CD4-positive, CD25-positive, alpha-beta regulatory T cell (primary cell): ENCODE measurements at regions not wholly inside any gene's neighbourhood (a gene's known extent, or its start where the extent isn't known, plus 50 kb on each side); places are given as distances from the start of the nearest gene placed in this dataset.

Experiments
- ATAC-seq, 2 donors: fragments of 150-1000 bp; cut with Tn5 transposase; one replicate each; pipeline ENCODE4 v1.10.0; 2021; ENCODE audit warnings: low read depth in 2 of 2, moderate number of reproducible peaks in 2 of 2, moderate library complexity in 1 of 2
- DNase-seq, 3 donors: peaks; one replicate each; pipeline versions ENCODE4 v3.0.0 to v3.0.0-alpha.2; 2012 to 2022; ENCODE audit warnings: mixed read lengths in 1 of 3
- H3K27ac ChIP-seq: one replicate; pipeline ENCODE4 v1.7.0; 2013; ENCODE audit warnings: mild to moderate bottlenecking, low read length; ENCODE audit not compliant: insufficient read depth, poor library complexity, severe bottlenecking
- H3K27me3 ChIP-seq: one replicate; pipeline ENCODE4 v1.7.0; 2013; ENCODE audit warnings: low read length; ENCODE audit not compliant: control insufficient read depth, insufficient read depth
- H3K36me3 ChIP-seq: one replicate; pipeline ENCODE4 v1.7.0; 2013; ENCODE audit warnings: mild to moderate bottlenecking, low read length, moderate library complexity; ENCODE audit not compliant: control insufficient read depth, insufficient read depth
- H3K4me1 ChIP-seq: 2 replicates; pipeline ENCODE4 v1.7.0; 2013; ENCODE audit warnings: mild to moderate bottlenecking, low read length; ENCODE audit not compliant: insufficient read depth, control insufficient read depth, poor library complexity, severe bottlenecking
- H3K4me3 ChIP-seq: one replicate; pipeline ENCODE4 v1.7.0; 2013; ENCODE audit warnings: low read depth, mild to moderate bottlenecking, low read length, moderate library complexity
- H3K9me3 ChIP-seq, 2 experiments: 1 replicate in 1 of 2; 2 replicates in 1 of 2; pipeline ENCODE4 v1.7.0; 2013; ENCODE audit warnings: low read length in 2 of 2, mild to moderate bottlenecking in 1 of 2, moderate library complexity in 1 of 2; ENCODE audit not compliant: control insufficient read depth in 2 of 2
- H3K27ac Mint-ChIP-seq, 3 donors: one replicate each; pipeline ENCODE4 v1.8.0; 2020 to 2022; ENCODE audit warnings: mild to moderate bottlenecking in 3 of 3, mixed read lengths in 3 of 3, moderate library complexity in 2 of 3
- H3K27me3 Mint-ChIP-seq: one replicate; pipeline ENCODE4 v1.8.0; 2022; ENCODE audit warnings: mild to moderate bottlenecking, mixed read lengths
- H3K36me3 Mint-ChIP-seq: one replicate; pipeline ENCODE4 v1.8.0; 2020; ENCODE audit warnings: mixed read lengths
- H3K4me1 Mint-ChIP-seq, 4 donors: one replicate each; pipeline ENCODE4 v1.8.0; 2020 to 2022; ENCODE audit warnings: mixed read lengths in 4 of 4, mild to moderate bottlenecking in 1 of 4
- H3K4me3 Mint-ChIP-seq, 4 donors: one replicate each; pipeline ENCODE4 v1.8.0; 2020 to 2022; ENCODE audit warnings: mild to moderate bottlenecking in 4 of 4, mixed read lengths in 4 of 4, moderate library complexity in 3 of 4
- H3K9me3 Mint-ChIP-seq, 7 donors: one replicate each; pipeline ENCODE4 v1.8.0; 2020 to 2022; ENCODE audit warnings: mixed read lengths in 7 of 7, mild to moderate bottlenecking in 3 of 7, moderate library complexity in 2 of 7

GRCh38 chr2:114066186-114066747 lies 176.4 kb downstream of the ACTR3 start:
- Histone ChIP-seq H3K4me1 (no peaks in the 10 kb centered on the region), H3K27ac (no peak overlapping the region), H3K36me3 (no peaks in the 10 kb centered on the region), H3K27me3 (peaks cover 2% of the 10 kb centered on the region), H3K4me3 (no peak overlapping the region), H3K9me3 (no peaks in the 10 kb centered on the region)
- no peak overlapping the region for H3K4me3 Mint-ChIP-seq
- no peaks in the 10 kb centered on the region for H3K4me1 Mint-ChIP-seq
- H3K27me3 Mint-ChIP-seq = peaks cover 4% of the 10 kb centered on the region
- DNase-seq (no peak), ATAC-seq (no peak)
- H3K36me3 Mint-ChIP-seq = no peaks in the 10 kb centered on the region
- no peak overlapping the region for H3K27ac Mint-ChIP-seq
- H3K9me3 Mint-ChIP-seq = peaks cover 0 to 7% (median 0%) of the 10 kb centered on the region in 7 donors

DNA sequence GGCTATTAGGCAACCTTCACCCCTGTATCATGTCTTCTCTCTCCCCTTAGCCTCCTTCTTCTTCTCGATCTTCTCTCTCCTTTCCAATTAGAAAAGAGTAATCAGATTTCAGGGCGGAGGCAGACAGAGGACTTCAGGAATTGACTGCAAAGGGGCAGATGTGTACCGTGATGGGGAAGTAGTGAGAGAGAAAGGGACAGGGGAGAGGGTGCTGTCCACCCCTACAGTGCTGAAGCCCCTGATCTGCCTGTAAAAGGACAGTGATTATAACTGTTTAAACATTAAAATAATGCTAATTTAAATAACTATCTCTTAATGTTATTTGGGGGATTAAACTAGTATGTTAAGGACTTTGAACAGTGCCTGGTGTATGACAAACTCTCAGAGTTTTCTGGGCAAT lies 178.5 kb downstream of the ACTR3 start:
- ATAC-seq = no peak
- Histone ChIP-seq H3K27ac (no peak overlapping the region), H3K9me3 (no peaks in the 10 kb centered on the region), H3K36me3 (no peaks in the 10 kb centered on the region), H3K4me3 (no peak overlapping the region), H3K4me1 (no peaks in the 10 kb centered on the region), H3K27me3 (peaks cover 2% of the 10 kb centered on the region)
- Mint-ChIP-seq H3K4me3 (no peak overlapping the region), H3K27ac (no peak overlapping the region), H3K36me3 (no peaks in the 10 kb centered on the region), H3K9me3 (peaks cover 0 to 4% (median 0%) of the 10 kb centered on the region in 7 donors), H3K4me1 (no peaks in the 10 kb centered on the region), H3K27me3 (peaks cover 10% of the 10 kb centered on the region)
- no peak for DNase-seq

DNA sequence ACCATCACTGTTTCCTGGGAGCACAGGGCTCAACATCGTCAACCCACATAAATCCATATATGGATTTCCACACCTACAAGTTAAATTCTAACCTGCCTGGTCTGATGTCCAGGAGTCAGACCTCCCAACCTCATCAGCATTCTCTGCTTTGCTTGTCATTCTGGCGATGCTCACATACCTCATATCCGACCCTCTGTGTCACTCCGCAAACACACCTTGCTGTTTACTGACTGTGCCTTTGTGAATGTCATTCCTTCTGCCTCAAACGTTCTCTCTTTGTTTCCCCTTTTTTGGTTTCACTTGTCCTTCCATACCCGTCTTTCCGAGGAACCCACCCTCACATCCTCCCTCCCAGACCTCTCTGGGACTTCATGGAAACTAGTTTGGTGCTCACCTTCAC lies 187.1 kb downstream of the ACTR3 start:
- Mint-ChIP-seq H3K27me3 (peaks cover 7% of the 10 kb centered on the region), H3K36me3 (no peaks in the 10 kb centered on the region), H3K4me3 (no peak overlapping the region)

DNA sequence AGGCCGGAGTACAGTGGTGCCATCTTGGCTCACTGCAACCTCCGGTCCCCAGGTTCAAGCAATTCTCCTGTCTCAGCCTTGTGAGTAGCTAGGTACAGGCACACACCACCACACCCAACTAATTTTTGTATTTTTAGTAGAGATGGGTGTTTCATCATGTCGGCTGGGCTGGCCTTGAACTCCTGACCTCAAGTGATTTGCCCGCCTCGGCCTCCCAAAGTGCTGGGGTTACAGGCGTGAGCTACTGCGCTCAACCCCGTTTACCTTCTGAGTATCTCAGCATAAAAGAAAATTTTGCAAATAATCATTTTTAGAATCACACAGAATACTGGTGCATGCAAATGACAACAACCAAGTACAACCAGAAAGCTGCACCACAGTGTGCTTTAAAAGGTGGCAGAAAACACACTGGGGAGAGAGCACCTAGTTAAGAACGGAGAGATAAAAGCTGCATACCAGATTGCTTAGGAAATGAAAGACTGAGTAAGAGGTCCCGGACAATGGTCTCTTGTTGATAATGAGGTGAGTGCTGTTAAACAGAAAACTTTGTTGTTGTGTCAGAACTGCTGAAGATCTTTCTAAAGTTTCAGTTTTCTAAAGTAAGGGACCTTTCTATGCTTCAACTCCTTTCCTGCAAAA lies 189.6 kb downstream of the ACTR3 start:
- H3K4me1 Mint-ChIP-seq = no peaks in the 10 kb centered on the region
- H3K4me1 ChIP-seq = no peaks in the 10 kb centered on the region
- H3K27me3 ChIP-seq = no peaks in the 10 kb centered on the region
- peak overlapping the region in 1 of 4 donors; percentile 4 for H3K4me3 Mint-ChIP-seq
- no peaks in the 10 kb centered on the region for H3K27me3 Mint-ChIP-seq
- H3K9me3 Mint-ChIP-seq = peaks cover 0 to 5% (median 0%) of the 10 kb centered on the region in 7 donors
- no peak for ATAC-seq
- no peak overlapping the region for H3K27ac Mint-ChIP-seq
- H3K36me3 ChIP-seq = no peaks in the 10 kb centered on the region
- no peaks in the 10 kb centered on the region for H3K9me3 ChIP-seq
- no peak for DNase-seq
- H3K4me3 ChIP-seq = no peak overlapping the region
- H3K27ac ChIP-seq = no peak overlapping the region
- H3K36me3 Mint-ChIP-seq = no peaks in the 10 kb centered on the region

More for the DNA sequence above, 187.1 kb downstream of the ACTR3 start:
- Histone ChIP-seq H3K27ac (no peak overlapping the region), H3K4me3 (no peak overlapping the region), H3K4me1 (no peaks in the 10 kb centered on the region), H3K27me3 (no peaks in the 10 kb centered on the region), H3K36me3 (no peaks in the 10 kb centered on the region), H3K9me3 (no peaks in the 10 kb centered on the region)
- Mint-ChIP-seq H3K4me1 (no peaks in the 10 kb centered on the region), H3K9me3 (peaks cover 0 to 5% (median 1%) of the 10 kb centered on the region in 7 donors), H3K27ac (no peak overlapping the region)
- no peak for DNase-seq
- no peak for ATAC-seq

DNA sequence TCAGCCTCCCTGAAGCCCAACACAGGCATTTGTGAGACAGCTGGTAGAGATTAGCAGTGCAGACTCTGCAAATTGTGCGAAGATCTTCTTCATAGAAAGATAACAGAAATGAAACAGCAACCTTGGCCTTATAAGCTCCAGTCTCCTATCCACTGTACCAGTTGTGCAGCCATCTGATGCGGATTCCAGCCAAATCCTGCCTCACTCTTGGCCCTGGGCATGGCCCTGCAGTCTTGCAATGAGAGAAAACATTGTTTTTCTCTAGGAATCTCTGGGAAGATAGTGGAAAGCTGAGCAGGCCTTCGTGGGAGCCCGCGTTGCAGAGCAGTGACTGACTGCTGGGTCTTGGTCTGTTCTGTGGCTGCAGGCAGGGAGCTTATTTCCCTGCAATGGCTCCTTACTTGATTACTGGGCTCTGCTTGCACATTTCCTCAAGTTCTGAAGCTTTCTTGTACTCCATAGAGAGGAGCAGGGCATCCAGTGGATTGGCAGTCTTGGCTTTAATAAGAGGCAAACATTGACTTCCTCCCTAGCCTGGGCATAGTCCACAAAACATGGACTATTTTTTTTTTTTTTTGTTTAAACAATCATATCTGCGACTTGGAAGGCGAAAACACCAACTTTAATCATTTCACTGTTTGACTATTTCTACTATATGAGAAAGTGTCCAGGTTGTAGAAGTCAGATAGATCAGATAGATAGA lies 193.0 kb downstream of the ACTR3 start:
- peaks cover 0 to 5% (median 1%) of the 10 kb centered on the region in 7 donors for H3K9me3 Mint-ChIP-seq
- no peak for ATAC-seq
- H3K36me3 Mint-ChIP-seq = no peaks in the 10 kb centered on the region
- Histone ChIP-seq H3K27ac (no peak overlapping the region), H3K27me3 (no peaks in the 10 kb centered on the region), H3K36me3 (no peaks in the 10 kb centered on the region), H3K4me1 (no peaks in the 10 kb centered on the region), H3K9me3 (no peaks in the 10 kb centered on the region), H3K4me3 (no peak overlapping the region)
- no peak overlapping the region for H3K4me3 Mint-ChIP-seq
- H3K27ac Mint-ChIP-seq = no peak overlapping the region
- no peaks in the 10 kb centered on the region for H3K4me1 Mint-ChIP-seq
- DNase-seq = no peak
- H3K27me3 Mint-ChIP-seq = peaks cover 7% of the 10 kb centered on the region

GRCh38 chr2:114083717-114084387 lies 194.0 kb downstream of the ACTR3 start:
- DNase-seq (no peak), ATAC-seq (no peak)
- Mint-ChIP-seq H3K36me3 (no peaks in the 10 kb centered on the region), H3K4me1 (no peaks in the 10 kb centered on the region), H3K4me3 (no peak overlapping the region), H3K27me3 (peaks cover 7% of the 10 kb centered on the region), H3K27ac (no peak overlapping the region), H3K9me3 (peaks cover 0 to 5% (median 1%) of the 10 kb centered on the region in 7 donors)
- H3K9me3 ChIP-seq = no peaks in the 10 kb centered on the region
- no peak overlapping the region for H3K27ac ChIP-seq
- H3K36me3 ChIP-seq = no peaks in the 10 kb centered on the region
- no peaks in the 10 kb centered on the region for H3K4me1 ChIP-seq
- no peak overlapping the region for H3K4me3 ChIP-seq
- H3K27me3 ChIP-seq = no peaks in the 10 kb centered on the region

GRCh38 chr2:114085238-114085637 lies 195.3 kb downstream of the ACTR3 start:
- Histone ChIP-seq H3K9me3 (no peaks in the 10 kb centered on the region), H3K27ac (no peak overlapping the region), H3K4me1 (no peaks in the 10 kb centered on the region), H3K27me3 (no peaks in the 10 kb centered on the region), H3K36me3 (no peaks in the 10 kb centered on the region), H3K4me3 (no peak overlapping the region)
- H3K9me3 Mint-ChIP-seq = peaks cover 0 to 5% (median 1%) of the 10 kb centered on the region in 7 donors
- no peaks in the 10 kb centered on the region for H3K4me1 Mint-ChIP-seq
- H3K4me3 Mint-ChIP-seq = no peak overlapping the region
- peaks cover 11% of the 10 kb centered on the region for H3K27me3 Mint-ChIP-seq
- no peak for DNase-seq
- H3K27ac Mint-ChIP-seq = no peak overlapping the region
- H3K36me3 Mint-ChIP-seq = no peaks in the 10 kb centered on the region
- no peak for ATAC-seq
